Breast epithelium (tissue), 3 donors: ENCODE measurements at regions not wholly inside any gene's neighbourhood (a gene's known extent, or its start where the extent isn't known, plus 50 kb on each side); places are given as distances from the start of the nearest gene placed in this dataset.

Experiments used
- POLR2A ChIP-seq: fragments of 450-650 bp; IDR thresholded peaks from one replicate; pipeline ENCODE4 v1.6.1; 2016; ENCODE audit warnings: antibody characterized with exemption, mild to moderate bottlenecking, moderate library complexity
- TF ChIP-seq, protein P1 (sequence below), 3 donors: fragments of 450-650 bp; IDR thresholded peaks; one replicate each; pipeline ENCODE4 v1.5.1; 2016 to 2017; ENCODE audit warnings: antibody characterized with exemption in 3 of 3, mild to moderate bottlenecking in 3 of 3, moderate library complexity in 3 of 3

DNA sequence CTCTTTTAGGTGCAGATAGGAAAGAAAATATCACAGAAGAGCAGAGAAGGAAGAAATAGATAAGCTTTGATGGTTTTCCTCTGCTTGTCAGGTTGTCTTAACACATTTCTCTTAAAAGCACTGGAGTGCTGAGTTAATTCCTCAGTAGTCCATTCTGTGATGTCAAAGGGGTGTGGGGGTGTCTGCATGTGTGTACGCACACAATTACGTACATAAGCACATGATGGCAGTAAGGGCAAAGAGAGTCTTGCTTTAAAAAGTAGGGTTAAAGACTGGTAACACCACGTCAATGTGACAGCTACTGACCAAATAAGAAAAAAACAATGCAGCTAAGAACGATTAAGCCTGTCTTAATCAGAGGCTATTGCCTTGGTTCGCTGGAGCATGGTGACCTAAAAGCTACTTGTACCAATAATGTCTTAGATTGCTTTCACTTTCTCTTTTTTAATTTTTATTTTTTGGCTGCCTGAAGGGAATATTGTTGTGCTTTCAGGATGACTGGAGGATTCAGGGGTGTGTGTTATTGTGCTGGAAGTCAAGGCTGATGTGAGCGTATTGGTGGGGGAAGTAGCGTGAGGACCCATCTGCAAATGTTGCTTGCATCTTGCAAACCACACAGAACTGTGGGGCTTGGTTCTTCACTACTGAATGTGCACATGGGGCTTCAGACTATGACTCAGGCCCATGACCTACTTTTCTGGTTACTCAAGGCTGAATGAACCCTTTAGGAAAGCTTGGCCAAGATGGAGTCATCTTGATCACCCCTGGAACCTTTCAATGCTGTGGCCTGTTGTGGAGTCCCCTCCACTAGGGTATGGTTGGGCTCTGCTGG, 417.8 kb upstream of the TPM1 start:
- TF ChIP-seq, protein P1, sequence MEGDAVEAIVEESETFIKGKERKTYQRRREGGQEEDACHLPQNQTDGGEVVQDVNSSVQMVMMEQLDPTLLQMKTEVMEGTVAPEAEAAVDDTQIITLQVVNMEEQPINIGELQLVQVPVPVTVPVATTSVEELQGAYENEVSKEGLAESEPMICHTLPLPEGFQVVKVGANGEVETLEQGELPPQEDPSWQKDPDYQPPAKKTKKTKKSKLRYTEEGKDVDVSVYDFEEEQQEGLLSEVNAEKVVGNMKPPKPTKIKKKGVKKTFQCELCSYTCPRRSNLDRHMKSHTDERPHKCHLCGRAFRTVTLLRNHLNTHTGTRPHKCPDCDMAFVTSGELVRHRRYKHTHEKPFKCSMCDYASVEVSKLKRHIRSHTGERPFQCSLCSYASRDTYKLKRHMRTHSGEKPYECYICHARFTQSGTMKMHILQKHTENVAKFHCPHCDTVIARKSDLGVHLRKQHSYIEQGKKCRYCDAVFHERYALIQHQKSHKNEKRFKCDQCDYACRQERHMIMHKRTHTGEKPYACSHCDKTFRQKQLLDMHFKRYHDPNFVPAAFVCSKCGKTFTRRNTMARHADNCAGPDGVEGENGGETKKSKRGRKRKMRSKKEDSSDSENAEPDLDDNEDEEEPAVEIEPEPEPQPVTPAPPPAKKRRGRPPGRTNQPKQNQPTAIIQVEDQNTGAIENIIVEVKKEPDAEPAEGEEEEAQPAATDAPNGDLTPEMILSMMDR (IDR thresholded peaks at IDR 0.05), result no peak
- TF ChIP-seq POLR2A, result no peak
